Prostate gland (tissue), 2 donors: ENCODE measurements at regions not wholly inside any gene's neighbourhood (a gene's known extent, or its start where the extent isn't known, plus 50 kb on each side); places are given as distances from the start of the nearest gene placed in this dataset.

Experiments used
- POLR2A ChIP-seq: fragments of 450-650 bp; IDR thresholded peaks from one replicate; pipeline ENCODE4 v1.6.1; 2016; ENCODE audit warnings: antibody characterized with exemption, mild to moderate bottlenecking
- TF ChIP-seq, protein P1 (sequence below), 4 experiments: fragments of 200-600 bp in 2 of 4; fragments of 450-650 bp in 2 of 4; sonication (generic) in 2 of 4; IDR thresholded peaks; 1 replicate in 3 of 4; 2 replicates in 1 of 4; pipeline ENCODE4 v1.5.1; 2016 to 2019; ENCODE audit warnings: antibody characterized with exemption in 4 of 4, mild to moderate bottlenecking in 2 of 4, moderate library complexity in 2 of 4

DNA sequence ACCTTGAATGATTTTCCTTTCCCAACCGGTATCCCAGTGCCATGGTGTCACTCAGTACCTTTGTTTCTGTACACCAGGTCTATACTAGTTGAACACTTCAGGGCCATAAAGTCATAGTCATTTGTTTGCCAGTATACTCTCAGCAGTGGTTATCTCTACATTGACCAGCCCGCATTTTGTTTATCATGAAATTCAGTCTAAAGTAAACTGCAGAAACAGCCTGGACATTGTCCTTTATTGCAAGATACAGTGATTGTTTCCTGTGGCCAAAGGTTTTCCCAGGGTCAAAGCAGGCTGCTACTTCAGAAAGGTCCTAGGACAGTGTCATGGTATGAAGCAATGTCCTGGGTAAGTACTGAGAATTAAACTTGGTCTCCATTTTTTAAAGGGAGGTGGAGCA, 407.4 kb downstream of the RWDD3 start:
- TF ChIP-seq, protein P1, sequence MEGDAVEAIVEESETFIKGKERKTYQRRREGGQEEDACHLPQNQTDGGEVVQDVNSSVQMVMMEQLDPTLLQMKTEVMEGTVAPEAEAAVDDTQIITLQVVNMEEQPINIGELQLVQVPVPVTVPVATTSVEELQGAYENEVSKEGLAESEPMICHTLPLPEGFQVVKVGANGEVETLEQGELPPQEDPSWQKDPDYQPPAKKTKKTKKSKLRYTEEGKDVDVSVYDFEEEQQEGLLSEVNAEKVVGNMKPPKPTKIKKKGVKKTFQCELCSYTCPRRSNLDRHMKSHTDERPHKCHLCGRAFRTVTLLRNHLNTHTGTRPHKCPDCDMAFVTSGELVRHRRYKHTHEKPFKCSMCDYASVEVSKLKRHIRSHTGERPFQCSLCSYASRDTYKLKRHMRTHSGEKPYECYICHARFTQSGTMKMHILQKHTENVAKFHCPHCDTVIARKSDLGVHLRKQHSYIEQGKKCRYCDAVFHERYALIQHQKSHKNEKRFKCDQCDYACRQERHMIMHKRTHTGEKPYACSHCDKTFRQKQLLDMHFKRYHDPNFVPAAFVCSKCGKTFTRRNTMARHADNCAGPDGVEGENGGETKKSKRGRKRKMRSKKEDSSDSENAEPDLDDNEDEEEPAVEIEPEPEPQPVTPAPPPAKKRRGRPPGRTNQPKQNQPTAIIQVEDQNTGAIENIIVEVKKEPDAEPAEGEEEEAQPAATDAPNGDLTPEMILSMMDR (IDR thresholded peaks at IDR 0.05) = no peak
- no peak for TF ChIP-seq POLR2A
